Tibial nerve (tissue), 4 donors: ENCODE measurements at regions not wholly inside any gene's neighbourhood (a gene's known extent, or its start where the extent isn't known, plus 50 kb on each side); places are given as distances from the start of the nearest gene placed in this dataset.

Experiments
- EP300 ChIP-seq, 2 donors: sonication (generic); formaldehyde crosslinking; IDR thresholded peaks; one replicate each; pipeline ENCODE4 v1.6.1; 2017; ENCODE audit warnings: antibody characterized with exemption in 2 of 2, mild to moderate bottlenecking in 1 of 2
- POLR2A ChIP-seq, 2 donors: fragments of 450-650 bp; IDR thresholded peaks; one replicate each; pipeline ENCODE4 v1.6.1; 2017; ENCODE audit warnings: antibody characterized with exemption in 2 of 2, mild to moderate bottlenecking in 2 of 2, moderate library complexity in 2 of 2
- TF ChIP-seq, protein P1 (sequence below), 5 experiments: fragments of 200-600 bp in 3 of 5; fragments of 450-650 bp in 2 of 5; sonication (generic) in 3 of 5; IDR thresholded peaks; one replicate each; pipeline ENCODE4 v1.5.1; 2016 to 2019; ENCODE audit warnings: antibody characterized with exemption in 5 of 5, mild to moderate bottlenecking in 3 of 5, moderate library complexity in 2 of 5

DNA sequence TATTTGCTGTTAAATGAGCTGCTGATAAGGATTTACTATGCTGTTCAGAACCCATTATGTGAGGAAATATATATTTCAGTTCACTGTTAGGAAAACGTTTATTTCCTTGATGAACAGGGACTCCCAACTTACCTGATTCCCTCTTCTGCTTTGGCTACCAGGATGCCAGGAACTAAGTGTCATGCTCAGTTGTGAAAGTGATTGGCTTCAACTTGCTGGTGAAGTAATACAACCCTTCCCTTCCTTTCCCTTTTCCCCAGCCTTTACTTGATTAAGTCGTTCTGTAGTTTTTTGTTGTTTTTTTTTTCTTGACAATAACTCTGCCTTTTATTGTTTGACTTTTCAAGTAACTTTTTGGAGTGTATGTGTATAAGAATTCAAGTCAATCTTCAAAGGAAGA, 309.3 kb downstream of the DOCK8 start:
- TF ChIP-seq POLR2A (IDR thresholded peaks at IDR 0.05), result no peak
- TF ChIP-seq EP300 (IDR thresholded peaks at IDR 0.05), result no peak
- TF ChIP-seq, protein P1, sequence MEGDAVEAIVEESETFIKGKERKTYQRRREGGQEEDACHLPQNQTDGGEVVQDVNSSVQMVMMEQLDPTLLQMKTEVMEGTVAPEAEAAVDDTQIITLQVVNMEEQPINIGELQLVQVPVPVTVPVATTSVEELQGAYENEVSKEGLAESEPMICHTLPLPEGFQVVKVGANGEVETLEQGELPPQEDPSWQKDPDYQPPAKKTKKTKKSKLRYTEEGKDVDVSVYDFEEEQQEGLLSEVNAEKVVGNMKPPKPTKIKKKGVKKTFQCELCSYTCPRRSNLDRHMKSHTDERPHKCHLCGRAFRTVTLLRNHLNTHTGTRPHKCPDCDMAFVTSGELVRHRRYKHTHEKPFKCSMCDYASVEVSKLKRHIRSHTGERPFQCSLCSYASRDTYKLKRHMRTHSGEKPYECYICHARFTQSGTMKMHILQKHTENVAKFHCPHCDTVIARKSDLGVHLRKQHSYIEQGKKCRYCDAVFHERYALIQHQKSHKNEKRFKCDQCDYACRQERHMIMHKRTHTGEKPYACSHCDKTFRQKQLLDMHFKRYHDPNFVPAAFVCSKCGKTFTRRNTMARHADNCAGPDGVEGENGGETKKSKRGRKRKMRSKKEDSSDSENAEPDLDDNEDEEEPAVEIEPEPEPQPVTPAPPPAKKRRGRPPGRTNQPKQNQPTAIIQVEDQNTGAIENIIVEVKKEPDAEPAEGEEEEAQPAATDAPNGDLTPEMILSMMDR (IDR thresholded peaks at IDR 0.05), result no peak
